ENCODE measurements at regions not wholly inside any gene's neighbourhood (a gene's known extent, or its start where the extent isn't known, plus 50 kb on each side); places are given as distances from the start of the nearest gene placed in this dataset.
A peak's percentile ranks its signal among the peaks of the same experiment; 100 is the strongest.
"Not testable (repeated sequence)": the region's sequence is repeated elsewhere in the genome, so short reads cannot be mapped to it uniquely, and the experiment has no call there.

GRCh38 chr12:97616946-97617345, 154.3 kb downstream of the RMST start:
- no peak for DNase-seq

GRCh38 chr12:97628962-97629361, 166.4 kb downstream of the RMST start:
- DNase-seq: no peak

GRCh38 chr12:97629382-97629781, 166.8 kb downstream of the RMST start:
- no peak for DNase-seq

GRCh38 chr12:97630356-97630755, 167.8 kb downstream of the RMST start:
- no peak for DNase-seq

- DNase-seq: no peak
These were observed 168.3 kb downstream of the RMST start for GRCh38 chr12:97630875-97631274.

- DNase-seq: no peak
These were observed 175.2 kb downstream of the RMST start for GRCh38 chr12:97637770-97638169.

GRCh38 chr12:97638739-97639138, 176.1 kb downstream of the RMST start:
- no peak for DNase-seq

- DNase-seq: no peak
These were observed 177.1 kb downstream of the RMST start for GRCh38 chr12:97639702-97640101.

GRCh38 chr12:97640826-97641225, 178.2 kb downstream of the RMST start:
- no peak for DNase-seq

GRCh38 chr12:97642911-97643310, 180.3 kb downstream of the RMST start:
- no peak for DNase-seq

GRCh38 chr12:97643924-97644323, 181.3 kb downstream of the RMST start:
- DNase-seq: peak; percentile 50

GRCh38 chr12:97645726-97646125, 183.1 kb downstream of the RMST start:
- no peak for DNase-seq

GRCh38 chr12:97647142-97647541, 184.5 kb downstream of the RMST start:
- no peak for DNase-seq

- no peak for DNase-seq
These were observed 187.6 kb downstream of the RMST start for GRCh38 chr12:97650242-97650641.

GRCh38 chr12:97656548-97656947, 193.9 kb downstream of the RMST start:
- DNase-seq: not testable (repeated sequence)

- no peak for DNase-seq
These were observed 196.7 kb downstream of the RMST start for GRCh38 chr12:97659117-97659880.

GRCh38 chr12:97666263-97666662, 203.7 kb downstream of the RMST start:
- no peak for DNase-seq

- DNase-seq: no peak
These were observed 210.3 kb downstream of the RMST start for GRCh38 chr12:97672870-97673269.

- no peak for DNase-seq
These were observed 218.1 kb downstream of the RMST start for GRCh38 chr12:97680751-97681150.

GRCh38 chr12:97681612-97682504, 219.3 kb downstream of the RMST start:
- no peak for DNase-seq

- no peak for DNase-seq
These were observed 222.8 kb downstream of the RMST start for GRCh38 chr12:97685360-97685759.

GRCh38 chr12:97701901-97702300, 239.3 kb downstream of the RMST start:
- DNase-seq: no peak

- no peak for DNase-seq
These were observed 248.8 kb downstream of the RMST start for GRCh38 chr12:97711392-97711791.

GRCh38 chr12:97713270-97713669, 250.7 kb downstream of the RMST start:
- no peak for DNase-seq
